ENCODE measurements at regions not wholly inside any gene's neighbourhood (a gene's known extent, or its start where the extent isn't known, plus 50 kb on each side); places are given as distances from the start of the nearest gene placed in this dataset.

- Mint-ChIP-seq H3K27ac (ENCODE audit: unreplicated experiment) (no peak overlapping the region), H3K9me3 (no peaks in the 10 kb centered on the region), H3K4me1 (peaks cover 13% of the 10 kb centered on the region), H3K36me3 (ENCODE audit: low read depth) (no peaks in the 10 kb centered on the region), H3K4me3 (no peak overlapping the region), H3K27me3 (ENCODE audit: low read depth) (no peaks in the 10 kb centered on the region)
- no peak for DNase-seq (ENCODE audit: low read depth, low spot score)
- TF ChIP-seq CTCF (conservative IDR thresholded peaks at IDR 0.05) = no peak
Observed at GRCh38 chr4:175308236-175308635, 390.1 kb downstream of the ADAM29 start.

- Mint-ChIP-seq H3K4me1 (peaks cover 13% of the 10 kb centered on the region), H3K27ac (ENCODE audit: unreplicated experiment) (no peak overlapping the region), H3K27me3 (ENCODE audit: low read depth) (no peaks in the 10 kb centered on the region), H3K36me3 (ENCODE audit: low read depth) (no peaks in the 10 kb centered on the region), H3K9me3 (no peaks in the 10 kb centered on the region), H3K4me3 (no peak overlapping the region)
- no peak for DNase-seq (ENCODE audit: low read depth, low spot score)
- no peak for TF ChIP-seq CTCF (conservative IDR thresholded peaks at IDR 0.05)
Observed at GRCh38 chr4:175309041-175309440, 390.9 kb downstream of the ADAM29 start.

- no peaks in the 10 kb centered on the region for H3K27me3 Mint-ChIP-seq (ENCODE audit: low read depth)
- H3K27ac Mint-ChIP-seq (ENCODE audit: unreplicated experiment) = no peak overlapping the region
- peaks cover 3% of the 10 kb centered on the region for H3K9me3 Mint-ChIP-seq
- no peak overlapping the region for H3K4me3 Mint-ChIP-seq
- peaks cover 6% of the 10 kb centered on the region for H3K4me1 Mint-ChIP-seq
- TF ChIP-seq CTCF (conservative IDR thresholded peaks at IDR 0.05) = no peak
- DNase-seq (ENCODE audit: low read depth, low spot score) = no peak
- H3K36me3 Mint-ChIP-seq (ENCODE audit: low read depth) = no peaks in the 10 kb centered on the region
Observed at GRCh38 chr4:175325230-175325629, 407.1 kb downstream of the ADAM29 start.

GRCh38 chr4:175326796-175327195, 408.6 kb downstream of the ADAM29 start:
- Mint-ChIP-seq H3K36me3 (ENCODE audit: low read depth) (no peaks in the 10 kb centered on the region), H3K9me3 (peaks cover 3% of the 10 kb centered on the region), H3K27me3 (ENCODE audit: low read depth) (no peaks in the 10 kb centered on the region), H3K4me1 (peaks cover 6% of the 10 kb centered on the region), H3K27ac (ENCODE audit: unreplicated experiment) (peak overlapping the region; percentile 3), H3K4me3 (no peak overlapping the region)
- TF ChIP-seq CTCF (conservative IDR thresholded peaks at IDR 0.05) = no peak
- no peak for DNase-seq (ENCODE audit: low read depth, low spot score)

GRCh38 chr4:175330236-175330635, 412.1 kb downstream of the ADAM29 start:
- Mint-ChIP-seq H3K9me3 (no peaks in the 10 kb centered on the region), H3K27me3 (ENCODE audit: low read depth) (no peaks in the 10 kb centered on the region), H3K36me3 (ENCODE audit: low read depth) (no peaks in the 10 kb centered on the region), H3K4me3 (no peak overlapping the region), H3K27ac (ENCODE audit: unreplicated experiment) (no peak overlapping the region), H3K4me1 (no peaks in the 10 kb centered on the region)
- DNase-seq (ENCODE audit: low read depth, low spot score) = no peak
- TF ChIP-seq CTCF (conservative IDR thresholded peaks at IDR 0.05) = no peak

- no peaks in the 10 kb centered on the region for H3K36me3 Mint-ChIP-seq (ENCODE audit: low read depth)
- H3K4me1 Mint-ChIP-seq = no peaks in the 10 kb centered on the region
Observed at GRCh38 chr4:175330652-175331051, 412.5 kb downstream of the ADAM29 start.

More at GRCh38 chr4:175330652-175331051, 412.5 kb downstream of the ADAM29 start:
- H3K4me3 Mint-ChIP-seq = no peak overlapping the region
- no peaks in the 10 kb centered on the region for H3K9me3 Mint-ChIP-seq
- DNase-seq (ENCODE audit: low read depth, low spot score) = no peak
- H3K27ac Mint-ChIP-seq (ENCODE audit: unreplicated experiment) = no peak overlapping the region
- no peak for TF ChIP-seq CTCF (conservative IDR thresholded peaks at IDR 0.05)
- no peaks in the 10 kb centered on the region for H3K27me3 Mint-ChIP-seq (ENCODE audit: low read depth)

All from neural crest cell (in vitro differentiated cells).